B cell (primary cell): ENCODE measurements at regions not wholly inside any gene's neighbourhood (a gene's known extent, or its start where the extent isn't known, plus 50 kb on each side); places are given as distances from the start of the nearest gene placed in this dataset.

ENCODE experiments used
- ATAC-seq: fragments of 200-7000 bp; cut with Tn5 transposase; one replicate; pipeline ENCODE4 v1.10.0; 2021; ENCODE audit warnings: low read depth, mild to moderate bottlenecking, moderate number of reproducible peaks, moderate library complexity
- CTCF ChIA-PET: fragments of 350-600 bp; sonication (Branson Sonifier 250); formaldehyde crosslinking; loops from one replicate; lab custom pipeline; 2021; ENCODE audit warnings: antibody characterized with exemption, inconsistent platforms; lab: Charles Lee
- POLR2A ChIA-PET: fragments of 350-600 bp; sonication (Branson Sonifier 250); formaldehyde crosslinking; loops from one replicate; lab custom pipeline; 2021; ENCODE audit warnings: antibody characterized with exemption; lab: Charles Lee
- DNase-seq: peaks from one replicate; pipeline ENCODE4 v3.0.0; 2013
- H2AFZ ChIP-seq: 2 replicates; pipeline ENCODE4 v1.6.1; 2012; ENCODE audit warnings: mild to moderate bottlenecking, low read depth, low read length; ENCODE audit not compliant: insufficient read depth, poor library complexity, severe bottlenecking
- H3K27ac ChIP-seq, 2 donors: 1 replicate in 1 of 2; 2 replicates in 1 of 2; pipeline ENCODE4 v1.5.1; 2012 to 2013; ENCODE audit warnings: low read length in 2 of 2, mild to moderate bottlenecking in 2 of 2, moderate library complexity in 1 of 2
- H3K27me3 ChIP-seq, 4 experiments: fragments of 200-600 bp in 1 of 4; sonication (generic) in 1 of 4; replicated peaks in 1 of 4; 1 replicate in 2 of 4; 2 replicates in 2 of 4; pipeline versions ENCODE4 v1.6.1 to v1.7.0; 2013 to 2016; ENCODE audit warnings: low read length in 3 of 4, mild to moderate bottlenecking in 2 of 4, mixed read lengths in 1 of 4, moderate library complexity in 1 of 4; ENCODE audit not compliant: insufficient read depth in 4 of 4, control insufficient read depth in 3 of 4; ENCODE audit errors: control extremely low read depth in 1 of 4
- H3K36me3 ChIP-seq, 2 experiments: replicated peaks in 1 of 2; 1 replicate in 1 of 2; 2 replicates in 1 of 2; pipeline versions ENCODE4 v1.6.1 to v1.7.1; 2013; ENCODE audit warnings: low read length in 1 of 2; ENCODE audit not compliant: insufficient read depth in 2 of 2, control insufficient read depth in 1 of 2; ENCODE audit errors: control extremely low read depth in 1 of 2, extremely low read depth in 1 of 2
- H3K4me1 ChIP-seq, 2 donors: fragments of 200-600 bp in 1 of 2; sonication (generic) in 1 of 2; 1 replicate in 1 of 2; 2 replicates in 1 of 2; pipeline versions ENCODE4 v1.5.1 to v1.6.1; 2013 to 2017; ENCODE audit warnings: low read length in 2 of 2; ENCODE audit not compliant: control insufficient read depth in 2 of 2, insufficient read depth in 2 of 2
- H3K4me2 ChIP-seq: replicated peaks from 2 replicates; pipeline ENCODE3; 2012; ENCODE audit warnings: mild to moderate bottlenecking, low read depth, low read length; ENCODE audit not compliant: poor library complexity, severe bottlenecking
- H3K4me3 ChIP-seq, 5 experiments: fragments of 200-600 bp in 1 of 5; sonication (generic) in 1 of 5; 1 replicate in 3 of 5; 2 replicates in 2 of 5; pipeline versions ENCODE4 v1.5.1 to v1.7.0; 2011 to 2016; ENCODE audit warnings: low read length in 4 of 5, mild to moderate bottlenecking in 4 of 5, low read depth in 2 of 5, control low read depth in 1 of 5, moderate library complexity in 1 of 5; ENCODE audit not compliant: insufficient read depth in 1 of 5; ENCODE audit errors: control extremely low read depth in 1 of 5, extremely low read depth in 1 of 5
- H3K79me2 ChIP-seq: fragments of 200-600 bp; sonication (generic); one replicate; pipeline ENCODE4 v1.6.0; 2016; ENCODE audit warnings: low read length; ENCODE audit not compliant: control insufficient read depth, insufficient read depth
- H3K9ac ChIP-seq: fragments of 200-600 bp; sonication (generic); 2 replicates; pipeline ENCODE4 v1.6.1; 2017; ENCODE audit warnings: mild to moderate bottlenecking, low read length, moderate library complexity
- H3K9me3 ChIP-seq, 3 donors: one replicate each; pipeline versions ENCODE4 v1.6.1 to v1.7.1; 2013; ENCODE audit warnings: low read length in 2 of 3; ENCODE audit not compliant: control insufficient read depth in 2 of 3, insufficient read depth in 1 of 3; ENCODE audit errors: control extremely low read depth in 1 of 3
- H4K20me1 ChIP-seq: 2 replicates; pipeline ENCODE4 v1.6.0; 2012; ENCODE audit warnings: mild to moderate bottlenecking, low read length; ENCODE audit not compliant: insufficient read depth, control insufficient read depth, poor library complexity, severe bottlenecking
- H3K27ac Mint-ChIP-seq: one replicate; pipeline ENCODE4 v1.8.0; 2021; ENCODE audit warnings: mixed read lengths
- H3K27me3 Mint-ChIP-seq: one replicate; pipeline ENCODE4 v1.8.0; 2021; ENCODE audit warnings: mixed read lengths
- H3K4me1 Mint-ChIP-seq: one replicate; pipeline ENCODE4 v1.8.0; 2021; ENCODE audit warnings: mixed read lengths
- H3K4me3 Mint-ChIP-seq: one replicate; pipeline ENCODE4 v1.8.0; 2021; ENCODE audit warnings: mixed read lengths
- H3K9me3 Mint-ChIP-seq: one replicate; pipeline ENCODE4 v1.8.0; 2022; ENCODE audit warnings: mixed read lengths; ENCODE audit not compliant: insufficient read depth
- EZH2 ChIP-seq: IDR thresholded peaks from 2 replicates; pipeline ENCODE4 v1.6.1; 2012; ENCODE audit warnings: borderline replicate concordance, low read depth, mild to moderate bottlenecking, moderate library complexity, low read length; ENCODE audit not compliant: insufficient read depth, poor library complexity, severe bottlenecking
- WGBS: methylation state at CpG from one replicate; pipeline ENCODE4 v1.1.5; 2013; ENCODE audit warnings: missing lambda C conversion rate; ENCODE audit not compliant: insufficient coverage; 5-methylcytosine and 5-hydroxymethylcytosine counted together
- intact Hi-C: fragments of 100-400 bp; cut with micrococcal nuclease; formaldehyde crosslinking; loops from one replicate; pipeline ENCODE4 v1.10.0; 2022
- TF ChIP-seq, protein P1 (sequence below): fragments of 200-600 bp; IDR thresholded peaks from one replicate; pipeline ENCODE4 v1.8.0; 2022; ENCODE audit warnings: antibody characterized with exemption, mild to moderate bottlenecking

DNA sequence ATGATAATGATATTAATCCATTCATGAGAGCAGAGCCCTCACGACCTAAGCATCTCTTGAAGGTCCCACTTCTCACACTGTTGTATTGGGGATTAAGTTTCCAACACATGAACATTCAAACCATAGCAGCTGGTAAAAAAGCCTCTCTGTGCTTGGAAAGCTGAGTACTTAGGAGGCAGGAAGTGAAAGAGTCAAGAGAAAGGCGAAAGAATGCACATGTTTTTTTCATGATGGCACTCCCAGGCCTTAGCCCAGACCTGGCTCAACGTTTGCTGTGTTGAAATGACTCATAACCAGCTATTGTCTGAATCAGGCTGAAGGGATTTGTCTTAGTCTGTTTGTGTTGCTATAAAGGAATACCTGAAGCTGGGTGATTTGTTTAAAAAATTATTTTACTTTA lies 84.4 kb upstream of the RGMA start:
- no peaks in the 10 kb centered on the region for H3K36me3 ChIP-seq
- WGBS, result 92% methylated on average over 2 of the region's 3 CpGs
- no peaks in the 10 kb centered on the region for H3K79me2 ChIP-seq
- no peak for TF ChIP-seq EZH2
- TF ChIP-seq, protein P1, sequence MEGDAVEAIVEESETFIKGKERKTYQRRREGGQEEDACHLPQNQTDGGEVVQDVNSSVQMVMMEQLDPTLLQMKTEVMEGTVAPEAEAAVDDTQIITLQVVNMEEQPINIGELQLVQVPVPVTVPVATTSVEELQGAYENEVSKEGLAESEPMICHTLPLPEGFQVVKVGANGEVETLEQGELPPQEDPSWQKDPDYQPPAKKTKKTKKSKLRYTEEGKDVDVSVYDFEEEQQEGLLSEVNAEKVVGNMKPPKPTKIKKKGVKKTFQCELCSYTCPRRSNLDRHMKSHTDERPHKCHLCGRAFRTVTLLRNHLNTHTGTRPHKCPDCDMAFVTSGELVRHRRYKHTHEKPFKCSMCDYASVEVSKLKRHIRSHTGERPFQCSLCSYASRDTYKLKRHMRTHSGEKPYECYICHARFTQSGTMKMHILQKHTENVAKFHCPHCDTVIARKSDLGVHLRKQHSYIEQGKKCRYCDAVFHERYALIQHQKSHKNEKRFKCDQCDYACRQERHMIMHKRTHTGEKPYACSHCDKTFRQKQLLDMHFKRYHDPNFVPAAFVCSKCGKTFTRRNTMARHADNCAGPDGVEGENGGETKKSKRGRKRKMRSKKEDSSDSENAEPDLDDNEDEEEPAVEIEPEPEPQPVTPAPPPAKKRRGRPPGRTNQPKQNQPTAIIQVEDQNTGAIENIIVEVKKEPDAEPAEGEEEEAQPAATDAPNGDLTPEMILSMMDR, result no peak
- no peak overlapping the region for H3K4me3 ChIP-seq
- no peaks in the 10 kb centered on the region for H3K4me1 ChIP-seq
- Mint-ChIP-seq H3K4me1 (no peaks in the 10 kb centered on the region), H3K9me3 (no peaks in the 10 kb centered on the region), H3K27me3 (peaks cover 29% of the 10 kb centered on the region), H3K27ac (no peak overlapping the region), H3K4me3 (no peak overlapping the region)
- no peaks in the 10 kb centered on the region for H3K9me3 ChIP-seq
- DNase-seq (no peak), ATAC-seq (no peak)
- H3K9ac ChIP-seq, result no peak overlapping the region
- POLR2A ChIA-PET, result no interaction called here
- no peak overlapping the region for H2AFZ ChIP-seq
- CTCF ChIA-PET, result no interaction called here
- H4K20me1 ChIP-seq, result no peaks in the 10 kb centered on the region
- intact Hi-C loops, result no loop called here
- H3K4me2 ChIP-seq, result no peak overlapping the region
- H3K27me3 ChIP-seq, result no peaks in the 10 kb centered on the region
- no peak overlapping the region for H3K27ac ChIP-seq

DNA sequence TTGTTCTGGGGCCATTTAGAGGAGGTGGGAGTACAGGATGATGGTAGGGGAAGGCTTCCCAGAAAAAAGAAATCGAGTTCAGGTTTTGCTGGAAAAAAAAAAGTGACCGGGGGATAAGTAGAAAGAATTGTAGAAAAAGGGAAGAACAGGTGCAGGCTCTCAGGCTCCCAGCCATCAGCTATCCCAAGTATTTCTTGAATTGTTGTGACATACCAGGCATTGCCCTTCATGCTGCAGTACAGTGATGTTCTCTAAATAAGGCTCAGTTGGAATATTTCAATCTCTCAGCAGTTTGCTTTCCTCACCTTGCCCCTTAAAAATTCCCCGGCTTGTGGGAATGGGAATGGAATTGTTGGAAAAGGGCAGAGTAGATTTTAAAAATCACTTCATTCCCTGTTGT lies 82.5 kb upstream of the RGMA start:
- POLR2A ChIA-PET, result no interaction called here
- H3K27me3 ChIP-seq, result no peaks in the 10 kb centered on the region
- Mint-ChIP-seq H3K4me1 (no peaks in the 10 kb centered on the region), H3K9me3 (no peaks in the 10 kb centered on the region), H3K27ac (no peak overlapping the region), H3K4me3 (no peak overlapping the region), H3K27me3 (peaks cover 33% of the 10 kb centered on the region)
- no peak overlapping the region for H3K9ac ChIP-seq
- 80% methylated on average over 2 of the region's 3 CpGs for WGBS
- CTCF ChIA-PET, result no interaction called here
- H3K4me2 ChIP-seq, result no peak overlapping the region
- no peak for DNase-seq
- no peaks in the 10 kb centered on the region for H3K4me1 ChIP-seq
- no peaks in the 10 kb centered on the region for H3K36me3 ChIP-seq
- H3K9me3 ChIP-seq, result no peaks in the 10 kb centered on the region
- TF ChIP-seq, protein P1, result no peak
- TF ChIP-seq EZH2, result no peak
- no peaks in the 10 kb centered on the region for H3K79me2 ChIP-seq
- ATAC-seq, result no peak
- H4K20me1 ChIP-seq, result no peaks in the 10 kb centered on the region
- H3K4me3 ChIP-seq, result no peak overlapping the region
- H3K27ac ChIP-seq, result no peak overlapping the region
- no peak overlapping the region for H2AFZ ChIP-seq
- intact Hi-C loops, result no loop called here
